Stimulated activated naive CD8-positive, alpha-beta T cell treated with anti-CD3 and anti-CD28 coated beads, Interleukin-15, Interleukin-2, amounts not matched to agents 100 U/mL and 50 U/mL, for 24 hours (primary cell): ENCODE measurements at regions not wholly inside any gene's neighbourhood (a gene's known extent, or its start where the extent isn't known, plus 50 kb on each side); places are given as distances from the start of the nearest gene placed in this dataset.

Experiments used
- ATAC-seq: fragments of 150-1000 bp; cut with Tn5 transposase; one replicate; pipeline ENCODE4 v1.10.0; 2021
- DNase-seq: peaks from one replicate; pipeline ENCODE4 v3.0.0; 2021

GRCh38 chr2:72004201-72004915 lies 143.3 kb downstream of the CYP26B1 start:
- ATAC-seq: no peak
- no peak for DNase-seq

GRCh38 chr2:72003796-72004195 lies 143.9 kb downstream of the CYP26B1 start:
- no peak for DNase-seq
- no peak for ATAC-seq

GRCh38 chr2:72003124-72003523 lies 144.5 kb downstream of the CYP26B1 start:
- no peak for DNase-seq
- ATAC-seq: no peak

DNA sequence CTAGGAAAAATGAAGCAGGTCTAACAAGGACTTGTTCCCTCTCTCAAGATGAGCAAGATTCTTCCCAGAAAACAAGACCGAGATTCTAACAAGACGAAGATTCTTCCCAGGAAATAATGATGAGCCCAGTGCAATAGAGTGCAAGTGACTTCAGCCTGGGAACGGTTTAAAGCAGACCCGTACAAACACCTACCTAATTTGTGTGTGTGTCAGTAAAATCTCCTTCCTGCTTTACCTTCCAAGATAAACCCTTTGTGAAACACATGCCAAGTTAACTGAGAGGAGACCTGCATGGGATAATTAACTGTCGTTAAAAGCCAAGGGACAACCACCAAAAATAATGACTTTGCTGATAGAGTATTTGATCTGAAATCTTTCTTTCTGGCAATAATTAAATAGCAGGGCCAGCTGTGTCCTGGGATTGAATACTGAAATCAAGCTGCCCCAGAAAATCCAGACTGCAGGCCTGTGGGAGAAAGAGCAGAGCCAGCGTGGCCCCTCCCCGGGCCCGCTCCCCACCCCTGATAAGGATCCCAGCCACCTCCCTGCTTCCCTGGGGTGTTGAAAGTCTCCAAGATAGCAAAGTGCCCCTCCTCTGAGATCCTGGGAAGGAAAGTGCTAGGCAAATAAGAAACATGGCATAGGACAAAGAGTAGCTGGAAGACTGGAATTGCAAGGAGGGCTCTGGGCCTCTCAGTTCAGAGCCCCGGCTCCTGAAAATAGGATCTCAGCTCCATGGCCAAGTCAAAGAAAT lies 145.5 kb downstream of the CYP26B1 start:
- DNase-seq (no peak), ATAC-seq (no peak)

DNA sequence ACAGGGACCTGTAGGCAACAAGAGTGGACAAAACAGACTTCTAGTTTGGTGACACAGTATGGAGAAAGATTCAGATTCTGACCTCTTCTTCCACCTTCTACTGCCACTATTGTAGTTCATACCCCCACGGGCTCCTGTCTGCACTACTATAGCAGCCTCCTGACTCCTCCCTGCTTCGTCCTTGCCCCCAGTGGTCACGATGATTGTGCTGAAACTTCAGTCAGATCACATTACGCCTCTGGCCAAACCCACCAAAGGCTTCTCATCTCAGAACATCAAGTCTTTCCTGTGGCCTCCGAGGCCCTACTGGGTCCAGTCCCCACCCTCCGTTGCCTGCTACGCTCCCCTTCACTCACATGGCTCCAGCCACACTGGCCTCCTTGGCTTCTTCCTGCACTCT lies 147.6 kb downstream of the CYP26B1 start:
- DNase-seq (no peak), ATAC-seq (no peak)

DNA sequence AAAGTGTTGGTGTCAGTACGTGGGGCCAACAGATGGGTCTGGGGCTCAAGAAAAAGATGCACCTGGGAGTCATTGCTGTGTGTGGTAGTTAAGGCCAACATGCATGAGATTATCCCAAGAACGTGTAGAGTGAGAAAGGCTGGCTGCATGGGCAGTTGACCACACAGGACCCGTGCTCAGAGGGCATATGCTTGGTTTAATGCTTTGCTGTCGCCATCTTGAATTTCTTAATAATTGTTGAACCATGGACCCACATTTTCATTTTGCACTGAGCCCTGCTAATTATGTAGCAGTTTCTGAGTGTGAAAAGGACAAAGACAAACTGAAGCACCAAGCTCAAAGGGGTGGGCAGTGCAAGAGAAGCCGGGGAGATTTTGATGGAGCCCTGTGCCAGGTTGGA lies 148.1 kb downstream of the CYP26B1 start:
- DNase-seq: no peak
- no peak for ATAC-seq

- ATAC-seq (no peak), DNase-seq (no peak)
These were observed 149.8 kb downstream of the CYP26B1 start for GRCh38 chr2:71997843-71998242.

DNA sequence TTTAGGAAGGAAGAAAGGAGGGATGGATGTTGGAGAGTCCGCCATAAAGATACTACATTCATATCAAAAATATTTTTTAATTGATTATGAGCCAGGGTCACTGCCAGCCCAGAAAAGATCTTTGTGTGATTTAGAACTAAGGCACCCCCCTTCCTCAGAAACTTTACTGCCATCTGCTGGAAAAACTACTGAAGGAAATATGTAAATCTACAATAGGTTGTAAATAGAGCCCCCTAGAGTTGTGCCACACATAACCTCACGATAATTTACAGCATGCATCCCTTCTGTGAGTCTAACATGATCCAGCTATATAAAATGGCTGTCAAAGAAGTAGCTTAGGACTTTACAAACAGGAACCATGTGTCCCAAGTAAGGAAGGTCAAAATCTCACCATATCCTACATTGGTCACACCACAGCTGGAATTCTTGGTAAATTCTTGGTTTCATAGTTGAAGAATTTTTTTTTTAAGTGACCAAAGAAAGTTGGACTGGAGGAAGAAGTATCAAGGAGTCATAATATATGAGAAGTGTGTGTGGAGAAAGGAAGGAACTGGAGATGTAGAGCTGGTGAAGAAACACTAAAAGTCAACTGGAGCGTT lies 152.5 kb downstream of the CYP26B1 start:
- DNase-seq (no peak), ATAC-seq (no peak)

DNA sequence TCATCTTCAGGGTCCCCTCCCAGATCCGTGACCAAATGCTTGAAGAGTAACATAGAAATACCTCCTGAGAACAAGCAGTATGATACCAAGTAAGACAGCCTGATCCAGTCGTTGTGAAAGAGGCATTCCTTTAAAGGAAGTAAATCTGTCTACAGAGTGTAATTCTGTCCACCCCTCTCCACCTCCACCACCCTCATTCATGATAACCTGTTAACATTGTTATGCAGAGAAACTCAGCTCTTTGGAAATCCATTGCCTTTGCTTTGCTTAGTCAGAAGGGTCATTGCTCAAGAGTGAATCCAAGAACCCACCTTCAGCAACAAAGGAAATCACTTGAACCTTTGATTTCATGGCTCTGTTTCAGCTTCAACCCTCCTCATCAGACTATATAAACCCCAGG lies 155.6 kb downstream of the CYP26B1 start:
- no peak for ATAC-seq
- DNase-seq: no peak

DNA sequence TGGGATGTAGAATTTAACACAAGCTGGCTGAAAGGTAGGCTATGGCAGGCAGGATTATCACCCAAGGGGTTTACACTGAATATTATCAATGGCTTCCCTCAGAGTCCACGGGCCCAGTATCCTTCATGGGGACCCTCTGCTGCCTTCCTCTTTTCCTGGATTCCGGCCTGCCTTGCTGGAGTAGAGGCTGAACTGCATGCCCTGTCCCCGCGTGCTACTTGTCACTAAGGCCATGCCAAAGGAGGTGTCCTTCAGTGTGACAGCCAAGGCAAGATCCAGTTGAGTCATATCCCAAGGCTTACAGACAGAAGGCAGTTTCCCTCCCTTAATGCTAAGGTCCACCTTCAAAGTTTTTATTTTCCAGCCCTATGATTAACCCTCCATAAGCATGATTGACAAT lies 156.3 kb downstream of the CYP26B1 start:
- DNase-seq (no peak), ATAC-seq (no peak)

DNA sequence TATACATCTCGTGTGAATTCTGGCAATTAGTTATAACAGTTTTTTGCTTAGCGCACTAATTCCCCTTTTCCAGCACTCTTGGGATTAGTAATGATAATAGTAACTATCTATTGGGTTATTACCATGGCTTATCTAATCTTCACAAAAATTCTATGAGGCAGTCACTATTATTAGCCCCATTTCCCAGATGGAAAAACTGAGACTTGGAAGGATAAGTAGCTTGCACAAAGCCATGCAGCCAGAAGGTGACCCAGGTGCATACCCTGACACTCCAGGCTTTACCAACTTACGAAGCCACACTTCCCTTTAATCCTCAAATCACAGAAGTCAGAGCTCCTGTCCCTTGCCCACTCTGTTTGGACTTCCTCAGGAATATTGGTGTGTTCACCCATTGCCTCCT lies 156.8 kb downstream of the CYP26B1 start:
- no peak for ATAC-seq

GRCh38 chr2:71990122-71990521 lies 157.5 kb downstream of the CYP26B1 start:
- ATAC-seq (no peak), DNase-seq (no peak)

More for the DNA sequence above, 156.8 kb downstream of the CYP26B1 start:
- DNase-seq: no peak

GRCh38 chr2:71989671-71990070 lies 158.0 kb downstream of the CYP26B1 start:
- ATAC-seq (no peak), DNase-seq (no peak)

DNA sequence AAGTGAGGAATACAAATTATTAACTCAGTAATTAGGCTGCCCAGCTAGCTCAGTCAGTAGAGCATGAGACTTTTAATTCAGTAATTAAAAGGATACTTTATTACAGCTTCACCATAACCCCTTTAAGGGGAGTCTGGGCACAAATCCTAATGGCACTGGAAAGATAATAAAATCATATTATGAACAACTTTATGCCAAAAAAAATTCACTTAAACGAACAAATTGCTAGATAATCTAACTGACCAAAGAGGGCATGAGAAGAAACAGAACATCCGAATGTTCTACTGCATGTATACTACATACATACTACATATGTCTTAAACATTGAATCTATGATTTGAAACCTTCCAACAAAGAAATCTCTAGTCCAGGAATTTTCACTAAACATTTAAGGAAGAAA lies 159.5 kb downstream of the CYP26B1 start:
- ATAC-seq: no peak

DNA sequence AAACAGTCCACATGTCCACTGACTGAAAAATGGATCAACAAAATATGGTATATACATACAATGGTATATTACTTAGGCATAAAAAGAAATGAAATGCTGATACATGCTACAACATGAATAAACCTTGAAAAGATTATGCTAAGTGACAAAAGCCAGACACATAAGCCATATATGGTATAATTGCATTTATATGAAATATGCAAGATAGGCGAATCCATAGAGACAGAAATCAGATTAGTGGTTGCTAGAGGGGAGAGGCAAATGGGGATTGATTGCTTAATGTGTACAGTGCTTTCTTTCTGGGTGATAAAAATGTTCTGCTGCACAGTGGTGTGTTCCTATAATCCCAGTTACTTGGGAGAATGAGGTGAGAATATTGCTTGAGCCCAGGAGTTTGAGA lies 171.0 kb downstream of the CYP26B1 start:
- DNase-seq: no peak
- ATAC-seq: no peak

More for the DNA sequence above, 159.5 kb downstream of the CYP26B1 start:
- DNase-seq: no peak

- DNase-seq (no peak), ATAC-seq (no peak)
These were observed 172.8 kb downstream of the CYP26B1 start for GRCh38 chr2:71974846-71975245.

DNA sequence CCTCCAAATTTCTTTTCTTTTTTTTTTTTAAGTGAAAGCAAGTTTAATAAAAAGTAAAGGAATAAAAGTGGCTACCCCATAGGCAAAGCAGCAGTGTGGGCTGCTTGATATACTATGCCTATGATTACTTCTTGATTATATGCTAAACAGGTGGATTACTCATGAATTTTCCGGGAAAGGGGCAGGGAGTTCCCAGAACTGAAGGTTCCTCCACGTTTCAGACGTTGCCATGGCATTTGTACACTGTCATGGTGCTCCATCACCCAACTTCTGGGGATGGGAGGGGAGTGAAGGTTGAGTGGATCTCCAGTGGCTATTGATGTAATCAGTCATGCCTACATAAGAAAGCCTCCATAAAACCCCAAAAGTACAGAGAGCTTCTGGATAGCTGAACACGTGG lies 176.2 kb downstream of the CYP26B1 start:
- ATAC-seq: no peak
- no peak for DNase-seq

DNA sequence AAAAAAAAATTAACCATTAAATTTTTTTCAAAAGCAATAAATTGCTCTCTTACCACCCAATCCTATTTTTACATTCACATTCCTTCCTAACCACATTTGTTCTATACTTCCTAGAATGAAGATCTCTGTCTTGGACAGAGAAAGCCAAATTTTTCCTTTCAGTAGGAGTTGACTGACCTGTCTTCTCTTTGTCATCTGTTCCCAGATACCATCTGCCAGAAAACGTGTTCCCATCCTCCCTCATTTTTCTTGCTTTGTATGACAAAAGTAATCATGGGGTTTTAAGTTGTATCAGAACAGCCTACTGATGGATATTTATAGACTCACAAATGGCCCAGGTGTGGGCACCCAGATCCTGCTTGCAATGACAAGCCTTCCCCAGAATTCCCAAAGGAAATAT lies 182.1 kb downstream of the CYP26B1 start:
- DNase-seq (no peak), ATAC-seq (no peak)

DNA sequence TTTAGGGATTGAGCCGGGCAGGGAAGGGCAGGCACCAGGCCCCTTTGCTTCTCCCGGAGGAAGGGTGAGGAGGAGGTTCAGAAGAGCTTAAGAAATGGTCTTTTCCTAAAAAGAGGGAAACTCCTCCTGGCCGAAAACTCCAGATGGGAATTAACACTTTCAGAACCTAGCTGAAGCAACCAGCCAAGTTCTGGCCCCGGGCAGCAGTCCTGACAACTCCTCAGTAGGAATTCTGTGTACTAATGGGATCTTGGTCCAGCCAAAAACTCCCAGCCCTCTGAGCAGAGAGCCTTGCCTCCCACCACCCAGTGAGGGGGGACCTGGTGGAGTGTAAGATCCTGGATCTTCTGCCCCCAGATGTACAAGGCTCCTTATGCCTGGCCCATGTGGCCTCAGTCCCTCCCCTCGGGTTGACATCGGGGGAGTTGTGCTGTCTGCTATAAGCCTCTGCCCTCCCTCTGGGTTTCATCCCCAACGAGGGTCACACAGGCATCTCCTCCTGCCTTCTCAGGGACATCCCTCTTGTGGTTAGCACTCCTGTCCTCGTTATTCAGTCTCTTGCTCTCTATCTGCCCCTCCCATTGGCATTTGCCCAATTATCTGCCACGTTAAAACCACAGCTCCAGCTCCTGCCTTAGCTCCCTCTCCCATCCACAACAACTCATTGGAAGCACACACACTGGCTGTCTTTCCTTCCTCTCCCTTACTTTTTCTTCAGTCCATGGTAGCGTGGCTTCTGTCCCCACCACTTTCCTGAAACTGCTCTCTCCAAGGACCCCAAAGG lies 184.6 kb downstream of the CYP26B1 start:
- DNase-seq: no peak
- ATAC-seq: no peak

GRCh38 chr2:71962350-71962749 lies 185.3 kb downstream of the CYP26B1 start:
- no peak for DNase-seq
- ATAC-seq: no peak

- ATAC-seq: no peak
- no peak for DNase-seq
These were observed 186.2 kb downstream of the CYP26B1 start for GRCh38 chr2:71961289-71962027.

DNA sequence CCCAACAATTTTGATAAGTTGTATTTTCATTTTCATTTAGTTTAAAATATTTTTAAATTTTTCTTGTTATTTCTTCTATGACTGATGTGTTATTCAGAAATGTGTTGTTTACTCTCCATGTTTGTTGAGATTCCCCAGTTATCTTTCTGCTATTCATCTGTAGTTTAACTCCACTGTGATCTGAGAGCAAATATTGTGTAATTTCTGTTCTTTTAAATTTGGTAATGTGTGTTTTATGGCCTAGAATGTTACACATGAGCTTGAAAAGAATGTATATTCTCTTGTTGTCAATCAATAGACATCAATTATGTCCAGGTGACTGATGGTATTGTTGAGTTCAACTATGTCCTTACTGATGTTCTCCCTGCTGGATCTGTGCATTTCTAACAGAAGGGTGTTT lies 188.2 kb downstream of the CYP26B1 start:
- ATAC-seq (no peak), DNase-seq (no peak)
